Esophagus muscularis mucosa (tissue), 3 donors: ENCODE measurements at regions not wholly inside any gene's neighbourhood (a gene's known extent, or its start where the extent isn't known, plus 50 kb on each side); places are given as distances from the start of the nearest gene placed in this dataset.

Experiments
- POLR2A ChIP-seq: fragments of 450-650 bp; IDR thresholded peaks from one replicate; pipeline ENCODE4 v1.6.1; 2017; ENCODE audit warnings: antibody characterized with exemption, moderate library complexity, mild to moderate bottlenecking, low read depth
- POLR2AphosphoS5 ChIP-seq, 2 donors: sonication (generic); formaldehyde crosslinking; IDR thresholded peaks; one replicate each; pipeline ENCODE4 v1.6.1; 2017; ENCODE audit warnings: antibody characterized with exemption in 2 of 2
- TF ChIP-seq, protein P1 (sequence below), 3 experiments: fragments of 200-600 bp in 2 of 3; fragments of 450-650 bp in 1 of 3; sonication (generic) in 2 of 3; IDR thresholded peaks; one replicate each; pipeline ENCODE4 v1.5.1; 2017 to 2019; ENCODE audit warnings: antibody characterized with exemption in 3 of 3, mild to moderate bottlenecking in 2 of 3, moderate library complexity in 1 of 3

DNA sequence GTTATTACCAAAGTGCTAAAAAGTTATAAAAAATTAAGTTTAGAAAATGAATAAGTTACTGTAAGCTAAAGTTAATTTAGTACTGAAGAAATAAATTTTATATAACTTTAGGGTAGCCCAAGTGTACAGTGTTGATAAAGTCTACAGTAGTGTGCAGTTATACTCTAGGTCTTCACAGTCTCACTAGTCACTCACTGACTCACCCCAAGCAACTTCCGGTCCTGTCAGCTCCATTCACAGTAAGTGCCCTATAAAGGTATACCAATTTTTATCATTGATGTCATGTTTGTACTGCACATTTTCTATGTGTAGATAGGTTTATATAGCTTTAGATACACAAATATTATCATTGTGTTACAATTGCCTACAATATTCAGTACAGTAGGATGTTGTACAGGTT is 518.3 kb upstream of the PIK3C3 start:
- TF ChIP-seq, protein P1, sequence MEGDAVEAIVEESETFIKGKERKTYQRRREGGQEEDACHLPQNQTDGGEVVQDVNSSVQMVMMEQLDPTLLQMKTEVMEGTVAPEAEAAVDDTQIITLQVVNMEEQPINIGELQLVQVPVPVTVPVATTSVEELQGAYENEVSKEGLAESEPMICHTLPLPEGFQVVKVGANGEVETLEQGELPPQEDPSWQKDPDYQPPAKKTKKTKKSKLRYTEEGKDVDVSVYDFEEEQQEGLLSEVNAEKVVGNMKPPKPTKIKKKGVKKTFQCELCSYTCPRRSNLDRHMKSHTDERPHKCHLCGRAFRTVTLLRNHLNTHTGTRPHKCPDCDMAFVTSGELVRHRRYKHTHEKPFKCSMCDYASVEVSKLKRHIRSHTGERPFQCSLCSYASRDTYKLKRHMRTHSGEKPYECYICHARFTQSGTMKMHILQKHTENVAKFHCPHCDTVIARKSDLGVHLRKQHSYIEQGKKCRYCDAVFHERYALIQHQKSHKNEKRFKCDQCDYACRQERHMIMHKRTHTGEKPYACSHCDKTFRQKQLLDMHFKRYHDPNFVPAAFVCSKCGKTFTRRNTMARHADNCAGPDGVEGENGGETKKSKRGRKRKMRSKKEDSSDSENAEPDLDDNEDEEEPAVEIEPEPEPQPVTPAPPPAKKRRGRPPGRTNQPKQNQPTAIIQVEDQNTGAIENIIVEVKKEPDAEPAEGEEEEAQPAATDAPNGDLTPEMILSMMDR (IDR thresholded peaks at IDR 0.05), result no peak
- TF ChIP-seq POLR2AphosphoS5 (IDR thresholded peaks at IDR 0.05) (no peak), POLR2A (no peak)
